NOMO-1 treated with dmso at 0.1 percent for 144 hours (cell line): ENCODE measurements at regions not wholly inside any gene's neighbourhood (a gene's known extent, or its start where the extent isn't known, plus 50 kb on each side); places are given as distances from the start of the nearest gene placed in this dataset.

Experiments used
- DNase-seq: peaks from one replicate; lab custom pipeline; 2025; ENCODE audit not compliant: unreplicated experiment; lab: John Stamatoyannopoulos, UW

DNA sequence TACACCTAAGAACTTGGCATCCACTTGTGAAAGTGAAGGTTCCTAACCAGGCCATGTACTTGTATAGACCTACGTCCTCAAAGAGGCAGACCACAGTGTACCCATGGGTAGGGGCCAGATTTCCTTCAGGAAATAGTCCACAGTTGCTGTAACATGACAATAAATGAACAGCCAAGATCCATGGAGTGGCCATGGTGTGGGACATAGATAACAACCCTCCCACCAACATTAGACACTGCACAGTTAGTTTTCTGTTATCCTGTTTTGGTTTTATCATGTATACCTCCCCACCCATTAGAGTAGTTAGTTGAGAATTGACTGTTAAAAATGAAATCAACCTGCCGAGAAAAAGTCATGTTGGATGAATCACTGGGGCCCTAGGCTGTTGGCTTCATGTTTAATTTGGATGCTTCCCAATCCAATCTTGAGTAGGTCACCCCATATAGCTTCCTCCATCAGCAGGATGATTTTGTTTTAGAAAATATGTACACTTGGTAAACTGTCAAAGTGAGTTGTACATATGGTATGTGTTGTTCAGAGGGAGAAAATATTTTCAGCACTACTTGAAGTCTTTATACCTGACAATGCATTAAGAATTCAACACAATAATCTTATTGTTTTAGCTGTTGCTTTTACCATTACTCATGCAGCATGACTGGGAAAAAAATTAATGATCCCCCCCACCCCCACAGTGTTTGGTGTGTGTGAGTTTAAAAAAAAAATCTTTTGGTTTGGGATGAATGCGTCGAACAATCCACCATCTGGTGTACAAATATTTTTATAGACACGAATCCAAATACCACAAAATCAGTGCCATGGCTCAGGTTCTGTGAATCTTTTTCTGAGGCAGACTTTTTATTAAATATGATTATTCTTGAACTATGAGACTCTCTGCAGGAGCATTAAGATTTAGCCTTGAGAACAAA is 88.3 kb upstream of the ARHGAP29 start:
- DNase-seq, result no peak

- DNase-seq, result no peak
These were observed 86.8 kb upstream of the ARHGAP29 start for GRCh38 chr1:94324178-94324544.

DNA sequence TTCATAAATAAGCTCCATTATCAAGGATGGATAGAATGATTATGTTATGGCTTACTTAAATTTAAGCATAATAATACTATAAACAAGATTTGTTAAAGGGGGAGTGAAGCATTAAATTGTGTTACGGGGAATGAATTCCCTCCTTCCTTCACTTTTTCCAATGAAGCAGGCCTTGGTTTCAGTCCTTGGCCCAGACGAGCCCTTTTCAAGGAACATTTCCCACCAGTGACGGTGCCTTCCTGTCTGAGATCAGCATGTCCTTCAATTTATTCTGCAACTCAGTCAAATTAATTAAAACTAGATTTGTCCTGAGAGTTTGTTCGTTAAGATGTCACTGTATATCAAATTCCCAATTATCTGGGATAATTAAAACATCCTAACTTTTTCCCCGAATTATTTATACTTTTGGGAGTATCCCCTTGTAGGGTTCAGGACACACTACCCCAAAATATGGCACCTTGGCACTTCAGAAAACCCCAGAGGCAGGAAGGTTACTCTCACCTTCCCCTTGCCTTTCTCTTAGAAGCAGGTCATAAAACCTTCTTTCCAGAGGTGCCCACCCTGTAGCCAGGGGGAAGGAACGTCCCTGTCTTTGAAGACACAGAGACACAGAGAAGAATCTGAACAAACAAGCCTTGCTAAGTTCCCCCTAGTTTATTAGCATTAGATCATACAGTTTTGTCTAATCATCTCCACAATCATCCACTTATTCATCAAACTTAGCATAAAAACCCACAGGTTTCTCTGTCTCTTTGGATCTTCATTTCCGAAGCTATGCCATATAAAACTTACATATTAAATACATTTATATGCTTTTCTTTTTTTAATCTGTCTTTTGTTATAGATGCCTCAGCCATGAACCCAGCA is 86.2 kb upstream of the ARHGAP29 start:
- DNase-seq, result no peak

DNA sequence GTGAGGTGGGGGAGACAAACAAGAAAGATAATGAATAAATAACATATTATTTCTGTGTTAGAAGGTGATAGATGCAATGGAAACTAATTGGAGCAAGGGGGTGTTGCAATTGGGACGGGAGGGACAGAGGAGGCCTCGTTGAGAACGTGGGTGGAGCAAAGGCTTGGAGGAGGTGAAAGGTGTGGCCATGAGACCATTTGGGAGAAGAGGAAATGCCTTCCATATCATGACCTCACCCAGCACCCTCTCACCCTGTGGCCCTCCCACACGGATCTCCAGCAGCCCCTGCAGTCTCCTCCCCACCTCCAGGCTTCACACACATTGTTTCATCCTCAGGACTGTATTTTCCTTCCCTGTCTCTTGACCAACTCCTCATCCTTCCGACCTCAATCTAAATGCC is 85.3 kb upstream of the ARHGAP29 start:
- DNase-seq, result no peak

DNA sequence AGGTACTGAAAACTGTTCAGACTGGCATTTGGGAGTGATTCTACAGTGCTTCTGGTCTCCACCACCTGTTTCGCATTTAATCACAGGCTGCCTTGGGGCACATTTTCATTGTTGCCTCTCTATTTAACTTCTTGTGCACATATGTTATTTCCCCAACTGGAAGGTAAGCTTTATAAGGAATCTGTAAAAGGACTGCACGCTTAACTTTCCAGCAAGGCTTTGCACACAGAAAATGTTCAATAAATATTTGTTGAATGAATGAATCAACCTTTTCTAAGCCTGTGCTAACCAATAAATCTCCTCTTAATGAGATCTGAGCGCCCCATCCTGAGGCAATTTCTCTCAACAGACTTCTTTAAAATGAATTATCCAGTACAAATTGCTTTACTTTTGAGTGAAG is 84.3 kb upstream of the ARHGAP29 start:
- DNase-seq, result no peak

GRCh38 chr1:94319319-94320102 is 82.1 kb upstream of the ARHGAP29 start:
- DNase-seq, result no peak

- no peak for DNase-seq
These were observed 81.2 kb upstream of the ARHGAP29 start for GRCh38 chr1:94318505-94319030.

- DNase-seq, result no peak
These were observed 80.4 kb upstream of the ARHGAP29 start for GRCh38 chr1:94317790-94318188.

- DNase-seq, result no peak
These were observed 79.7 kb upstream of the ARHGAP29 start for GRCh38 chr1:94316836-94317789.

DNA sequence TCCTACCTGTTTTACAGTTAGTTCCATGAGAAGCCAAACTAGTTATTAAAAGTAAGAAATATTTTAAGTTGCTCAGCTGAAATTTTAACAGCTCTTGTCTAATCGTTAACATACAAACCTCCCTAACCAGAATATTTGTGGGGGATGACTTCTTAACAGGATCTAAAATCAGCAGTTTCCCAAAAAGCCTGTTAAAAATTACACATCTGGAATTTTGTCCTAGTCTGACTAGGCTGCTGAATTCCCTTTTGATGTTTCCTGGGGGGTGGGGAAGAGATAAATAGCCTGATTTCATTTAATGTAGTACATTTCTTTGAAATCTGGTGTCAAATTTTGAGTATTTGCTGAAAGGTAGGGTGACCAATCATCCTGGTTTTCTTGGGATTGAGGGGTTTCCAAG is 78.8 kb upstream of the ARHGAP29 start:
- DNase-seq, result no peak

DNA sequence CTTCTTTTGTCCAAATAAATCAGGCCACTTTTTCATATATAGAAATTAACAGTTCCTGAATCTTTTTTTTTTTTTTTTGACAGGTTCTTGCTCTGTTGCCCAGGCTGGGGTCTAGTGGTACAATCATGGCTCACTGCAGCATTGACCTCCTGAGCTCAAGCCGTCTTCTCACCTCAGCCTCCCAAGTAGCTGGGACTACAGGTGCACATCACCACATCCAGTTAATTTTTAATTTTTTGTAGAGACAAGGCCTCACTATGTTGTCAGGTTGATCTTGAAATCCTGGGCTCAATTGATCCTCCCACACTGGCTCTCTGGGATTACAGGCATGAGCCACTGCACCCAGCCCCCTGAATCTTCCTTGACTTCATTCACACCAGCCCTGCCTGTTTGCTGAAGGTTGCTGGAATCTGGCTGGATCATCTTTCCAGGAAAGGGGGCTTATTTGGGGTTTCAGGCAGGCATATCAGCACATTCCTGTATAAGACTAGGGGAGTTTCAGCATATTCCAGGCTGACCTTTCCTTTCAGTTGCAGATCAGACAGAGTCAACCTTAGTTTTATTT is 78.2 kb upstream of the ARHGAP29 start:
- no peak for DNase-seq

DNA sequence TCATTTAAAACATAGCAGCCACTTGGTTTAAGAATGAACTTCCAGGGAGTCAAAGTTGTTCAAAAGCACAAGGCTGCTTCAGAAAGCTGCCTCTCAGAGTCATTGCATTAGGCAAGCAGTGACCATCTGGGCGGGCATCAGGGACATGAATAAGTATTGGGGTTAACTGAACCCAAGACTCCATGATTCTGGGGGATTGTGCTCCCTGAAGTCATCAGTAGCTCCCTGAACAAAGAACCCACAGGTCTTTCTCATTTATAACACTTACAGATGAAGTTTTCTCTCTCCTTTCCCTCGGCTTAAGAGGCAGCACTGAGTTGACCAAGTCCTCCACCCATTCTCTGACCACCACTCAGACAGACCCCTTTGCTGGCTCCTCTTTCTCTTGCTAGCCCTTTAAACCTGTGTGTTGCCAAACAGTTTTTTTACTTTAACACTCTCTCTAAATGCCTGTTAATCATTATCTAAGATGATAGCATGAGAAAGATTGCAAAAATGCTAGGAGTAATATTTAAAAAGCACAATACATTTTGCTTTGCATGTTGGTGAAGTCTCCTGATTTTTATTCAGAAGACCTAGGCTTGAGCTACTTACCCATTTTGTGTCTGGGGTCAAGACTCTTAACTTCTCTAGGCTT is 77.0 kb upstream of the ARHGAP29 start:
- DNase-seq, result no peak

- no peak for DNase-seq
These were observed 73.3 kb upstream of the ARHGAP29 start for GRCh38 chr1:94310570-94311270.

DNA sequence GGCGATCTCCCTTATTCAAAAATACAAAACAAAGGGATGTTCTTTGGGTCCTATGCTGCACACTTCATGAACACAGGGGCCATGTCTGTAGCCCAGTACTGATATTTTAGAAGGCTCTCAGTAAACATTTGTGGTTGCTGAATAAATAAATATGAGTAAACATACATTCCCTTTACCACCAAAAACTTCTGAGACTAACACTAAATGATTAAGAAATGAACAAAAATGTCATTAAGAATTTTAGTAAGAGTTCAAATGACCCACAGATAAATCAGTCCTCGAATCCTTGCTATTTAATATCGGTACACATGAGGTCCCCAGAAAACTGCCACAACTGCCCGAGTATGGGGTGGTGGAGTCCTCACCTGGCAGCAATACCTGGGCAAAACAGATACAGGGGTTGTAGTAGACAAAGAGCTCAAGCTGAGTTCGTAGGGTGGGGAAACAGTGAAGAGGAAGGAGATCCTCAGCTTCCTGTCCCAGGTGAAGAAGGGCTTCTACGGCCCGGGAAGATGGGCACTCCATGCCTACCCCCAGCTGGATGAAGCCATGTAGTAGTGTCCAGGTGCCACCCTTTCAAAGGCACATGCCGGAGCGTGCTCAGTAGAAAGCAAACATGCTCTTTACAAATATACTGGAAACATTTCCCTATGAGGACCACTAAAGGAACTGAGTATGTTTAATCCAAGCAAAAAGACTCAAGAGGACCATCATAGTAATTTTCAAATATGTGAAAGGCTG is 72.6 kb upstream of the ARHGAP29 start:
- no peak for DNase-seq

- no peak for DNase-seq
These were observed 71.8 kb upstream of the ARHGAP29 start for GRCh38 chr1:94309216-94309615.

GRCh38 chr1:94306521-94306920 is 69.1 kb upstream of the ARHGAP29 start:
- DNase-seq, result no peak

DNA sequence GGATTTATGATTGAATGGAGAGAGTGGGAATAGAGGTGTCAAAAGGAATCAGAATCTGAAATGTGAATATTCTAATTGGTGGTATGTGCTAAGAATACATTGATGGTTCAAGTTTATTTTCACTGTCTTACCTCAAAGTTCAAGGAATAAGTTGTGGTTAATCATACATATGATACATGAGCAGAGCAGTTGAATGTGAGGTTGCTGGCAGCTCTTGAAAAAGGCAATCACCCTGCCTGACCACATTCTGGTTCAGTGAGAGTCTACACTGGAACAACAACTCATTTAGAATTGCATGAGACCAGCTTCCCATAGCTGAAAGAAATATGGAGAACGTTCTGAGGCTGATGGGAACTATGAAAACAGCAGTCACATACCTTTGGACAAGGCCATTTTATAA is 68.3 kb upstream of the ARHGAP29 start:
- DNase-seq, result no peak

GRCh38 chr1:94304553-94304952 is 67.2 kb upstream of the ARHGAP29 start:
- no peak for DNase-seq
